ENCODE measurements at regions not wholly inside any gene's neighbourhood (a gene's known extent, or its start where the extent isn't known, plus 50 kb on each side); places are given as distances from the start of the nearest gene placed in this dataset.
"Not testable (repeated sequence)": the region's sequence is repeated elsewhere in the genome, so short reads cannot be mapped to it uniquely, and the experiment has no call there.

- not testable (repeated sequence) for TF ChIP-seq CTCF, POLR2A, POLR2AphosphoS5, EP300 (IDR thresholded peaks at IDR 0.05)
Measured at GRCh38 chr7:29751012-29751411, 55.3 kb upstream of the WIPF3 start.

All from stomach (tissue), 4 donors.